Hepatocyte (in vitro differentiated cells): ENCODE measurements at regions not wholly inside any gene's neighbourhood (a gene's known extent, or its start where the extent isn't known, plus 50 kb on each side); places are given as distances from the start of the nearest gene placed in this dataset.

ENCODE experiments used
- DNase-seq: peaks from one replicate; pipeline ENCODE4 v3.0.0-alpha.2; 2016; ENCODE audit warnings: low spot score
- H2AFZ ChIP-seq: fragments of 200-600 bp; sonication (generic); 2 replicates; pipeline ENCODE4 v1.6.0; 2016; ENCODE audit warnings: antibody characterized with exemption, mild to moderate bottlenecking
- H3K27ac ChIP-seq: fragments of 200-600 bp; sonication (generic); 2 replicates; pipeline ENCODE4 v1.5.1; 2016; ENCODE audit warnings: mild to moderate bottlenecking
- H3K27me3 ChIP-seq: fragments of 200-600 bp; sonication (generic); 2 replicates; pipeline ENCODE4 v1.6.1; 2016
- H3K36me3 ChIP-seq: fragments of 200-600 bp; sonication (generic); replicated peaks from 2 replicates; pipeline ENCODE4 v1.5.1; 2016; ENCODE audit warnings: low read depth; ENCODE audit not compliant: insufficient read depth
- H3K4me1 ChIP-seq: fragments of 200-600 bp; sonication (generic); 2 replicates; pipeline ENCODE4 v1.5.1; 2016; ENCODE audit warnings: mild to moderate bottlenecking, moderate library complexity; ENCODE audit not compliant: insufficient read depth
- H3K4me2 ChIP-seq: fragments of 200-600 bp; sonication (generic); 2 replicates; pipeline ENCODE4 v1.6.0; 2016
- H3K4me3 ChIP-seq: fragments of 200-600 bp; sonication (generic); 2 replicates; pipeline ENCODE4 v1.5.1; 2016; ENCODE audit warnings: mild to moderate bottlenecking
- H3K79me2 ChIP-seq: fragments of 200-600 bp; sonication (generic); 2 replicates; pipeline ENCODE4 v1.6.0; 2017; ENCODE audit warnings: mild to moderate bottlenecking
- H3K9me2 ChIP-seq: fragments of 200-600 bp; sonication (generic); replicated peaks from 2 replicates; pipeline ENCODE4 v1.6.0; 2017; ENCODE audit warnings: mild to moderate bottlenecking; ENCODE audit not compliant: insufficient read depth
- H3K9me3 ChIP-seq: fragments of 200-600 bp; sonication (generic); 2 replicates; pipeline ENCODE4 v1.5.1; 2016; ENCODE audit warnings: low read depth, mild to moderate bottlenecking
- H4K20me1 ChIP-seq: fragments of 200-600 bp; sonication (generic); 2 replicates; pipeline ENCODE4 v1.6.0; 2016; ENCODE audit warnings: mild to moderate bottlenecking; ENCODE audit not compliant: insufficient read depth, poor library complexity, severe bottlenecking
- EZH2 ChIP-seq: fragments of 200-600 bp; sonication (generic); IDR thresholded peaks from 2 replicates; pipeline ENCODE4 v1.6.1; 2016; ENCODE audit warnings: antibody characterized with exemption, mild to moderate bottlenecking, borderline replicate concordance
- EZH2phosphoT487 ChIP-seq: fragments of 200-600 bp; sonication (generic); IDR thresholded peaks from one replicate; pipeline ENCODE4 v1.6.1; 2018; ENCODE audit warnings: antibody characterized with exemption, mild to moderate bottlenecking, low read depth, moderate library complexity; ENCODE audit not compliant: unreplicated experiment, severe bottlenecking
- WGBS: methylation state at CpG from one replicate; pipeline ENCODE4 v1.1.6; 2016; ENCODE audit warnings: low lambda C conversion rate; ENCODE audit errors: missing lambda C conversion rate; 5-methylcytosine and 5-hydroxymethylcytosine counted together
- TF ChIP-seq, protein P1 (sequence below): fragments of 200-600 bp; sonication (generic); IDR thresholded peaks from 2 replicates; pipeline ENCODE4 v1.5.1; 2016; ENCODE audit warnings: antibody characterized with exemption, mild to moderate bottlenecking; ENCODE audit not compliant: poor library complexity

DNA sequence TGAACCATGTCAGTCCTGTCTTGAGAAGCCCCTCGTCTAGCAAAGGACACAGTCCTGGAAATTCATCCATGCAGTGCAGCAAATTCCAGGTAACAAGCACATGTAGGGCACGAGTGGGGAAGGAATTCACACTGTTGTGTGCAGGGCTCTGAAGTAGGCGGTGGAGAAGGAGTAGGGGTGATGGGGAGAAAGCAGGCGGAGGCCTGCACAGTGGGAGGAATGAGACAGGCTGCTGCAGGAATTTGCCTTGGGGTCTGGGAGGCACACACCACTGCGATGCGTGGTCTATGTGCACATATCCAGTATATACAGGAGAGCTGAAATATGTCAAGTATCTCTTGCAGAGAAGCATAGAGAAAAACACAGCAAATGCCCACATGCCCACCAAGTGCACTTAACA is 249.2 kb upstream of the IRX2 start:
- H3K27ac ChIP-seq = no peak overlapping the region
- no peak for DNase-seq
- no peaks in the 10 kb centered on the region for H3K36me3 ChIP-seq
- no peaks in the 10 kb centered on the region for H3K9me2 ChIP-seq
- 70% methylated on average over 6 of the region's 6 CpGs for WGBS
- no peaks in the 10 kb centered on the region for H3K9me3 ChIP-seq
- H3K4me1 ChIP-seq = no peaks in the 10 kb centered on the region
- H4K20me1 ChIP-seq = no peaks in the 10 kb centered on the region
- H2AFZ ChIP-seq = no peak overlapping the region
- H3K4me2 ChIP-seq = no peak overlapping the region
- H3K4me3 ChIP-seq = no peak overlapping the region
- no peaks in the 10 kb centered on the region for H3K27me3 ChIP-seq
- TF ChIP-seq EZH2 = no peak
- TF ChIP-seq EZH2phosphoT487 = no peak
- TF ChIP-seq, protein P1, sequence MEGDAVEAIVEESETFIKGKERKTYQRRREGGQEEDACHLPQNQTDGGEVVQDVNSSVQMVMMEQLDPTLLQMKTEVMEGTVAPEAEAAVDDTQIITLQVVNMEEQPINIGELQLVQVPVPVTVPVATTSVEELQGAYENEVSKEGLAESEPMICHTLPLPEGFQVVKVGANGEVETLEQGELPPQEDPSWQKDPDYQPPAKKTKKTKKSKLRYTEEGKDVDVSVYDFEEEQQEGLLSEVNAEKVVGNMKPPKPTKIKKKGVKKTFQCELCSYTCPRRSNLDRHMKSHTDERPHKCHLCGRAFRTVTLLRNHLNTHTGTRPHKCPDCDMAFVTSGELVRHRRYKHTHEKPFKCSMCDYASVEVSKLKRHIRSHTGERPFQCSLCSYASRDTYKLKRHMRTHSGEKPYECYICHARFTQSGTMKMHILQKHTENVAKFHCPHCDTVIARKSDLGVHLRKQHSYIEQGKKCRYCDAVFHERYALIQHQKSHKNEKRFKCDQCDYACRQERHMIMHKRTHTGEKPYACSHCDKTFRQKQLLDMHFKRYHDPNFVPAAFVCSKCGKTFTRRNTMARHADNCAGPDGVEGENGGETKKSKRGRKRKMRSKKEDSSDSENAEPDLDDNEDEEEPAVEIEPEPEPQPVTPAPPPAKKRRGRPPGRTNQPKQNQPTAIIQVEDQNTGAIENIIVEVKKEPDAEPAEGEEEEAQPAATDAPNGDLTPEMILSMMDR = no peak
- no peaks in the 10 kb centered on the region for H3K79me2 ChIP-seq

- no peaks in the 10 kb centered on the region for H3K79me2 ChIP-seq
- no peak for TF ChIP-seq EZH2phosphoT487
- no peak for TF ChIP-seq EZH2
- H3K4me2 ChIP-seq = no peak overlapping the region
- no peaks in the 10 kb centered on the region for H3K9me2 ChIP-seq
- H3K9me3 ChIP-seq = no peaks in the 10 kb centered on the region
- no peak overlapping the region for H3K4me3 ChIP-seq
- H4K20me1 ChIP-seq = no peaks in the 10 kb centered on the region
- no peaks in the 10 kb centered on the region for H3K36me3 ChIP-seq
- H3K27me3 ChIP-seq = no peaks in the 10 kb centered on the region
- no peaks in the 10 kb centered on the region for H3K4me1 ChIP-seq
- 97% methylated on average over 11 of the region's 11 CpGs for WGBS
- H2AFZ ChIP-seq = no peak overlapping the region
- DNase-seq = no peak
- H3K27ac ChIP-seq = no peak overlapping the region
These were observed 248.4 kb upstream of the IRX2 start for GRCh38 chr5:2999926-3000325.

DNA sequence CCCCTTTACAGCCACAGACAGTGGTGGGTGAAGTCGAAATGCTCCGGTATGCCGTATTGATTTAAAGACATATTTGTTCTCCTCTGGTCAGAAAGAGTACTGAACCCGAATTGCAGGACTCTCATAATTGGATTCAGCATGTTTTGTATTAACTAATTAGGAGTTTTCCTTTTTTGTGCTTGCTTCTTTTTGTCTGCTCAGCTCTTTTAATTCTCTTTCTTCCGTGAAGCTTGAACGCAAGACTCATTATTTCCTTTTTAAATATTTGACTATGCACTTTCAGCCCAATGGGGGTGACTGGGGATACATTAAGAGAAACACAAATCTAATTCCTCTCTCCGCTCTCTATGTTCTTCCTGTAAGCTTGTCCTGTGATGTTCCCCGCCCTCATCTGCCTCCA is 246.6 kb upstream of the IRX2 start:
- Histone ChIP-seq H3K36me3 (no peaks in the 10 kb centered on the region), H3K9me2 (no peaks in the 10 kb centered on the region), H3K27ac (no peak overlapping the region), H3K4me3 (no peak overlapping the region), H3K4me1 (no peaks in the 10 kb centered on the region), H3K27me3 (no peaks in the 10 kb centered on the region), H3K4me2 (no peak overlapping the region), H2AFZ (no peak overlapping the region), H4K20me1 (no peaks in the 10 kb centered on the region), H3K9me3 (no peaks in the 10 kb centered on the region), H3K79me2 (no peaks in the 10 kb centered on the region)
- DNase-seq = no peak
- WGBS = 81% methylated on average over 8 of the region's 8 CpGs
- TF ChIP-seq EZH2 = no peak
- TF ChIP-seq, protein P1 = no peak
- TF ChIP-seq EZH2phosphoT487 = no peak

GRCh38 chr5:2997179-2997578 is 245.7 kb upstream of the IRX2 start:
- no peak overlapping the region for H3K4me2 ChIP-seq
- no peak overlapping the region for H2AFZ ChIP-seq
- H3K4me1 ChIP-seq = no peaks in the 10 kb centered on the region
- H3K36me3 ChIP-seq = no peaks in the 10 kb centered on the region
- no peaks in the 10 kb centered on the region for H3K79me2 ChIP-seq
- no peak overlapping the region for H3K4me3 ChIP-seq
- no peaks in the 10 kb centered on the region for H3K9me2 ChIP-seq
- no peak for DNase-seq
- WGBS = 69% methylated on average over 4 of the region's 4 CpGs
- TF ChIP-seq EZH2phosphoT487 (no peak), EZH2 (no peak)
- TF ChIP-seq, protein P1 = no peak
- H4K20me1 ChIP-seq = no peaks in the 10 kb centered on the region
- no peak overlapping the region for H3K27ac ChIP-seq
- no peaks in the 10 kb centered on the region for H3K27me3 ChIP-seq
- H3K9me3 ChIP-seq = no peaks in the 10 kb centered on the region
